Colonic mucosa (tissue), 4 donors: ENCODE measurements at regions not wholly inside any gene's neighbourhood (a gene's known extent, or its start where the extent isn't known, plus 50 kb on each side); places are given as distances from the start of the nearest gene placed in this dataset. TPM values are rescaled to one million over a fixed set of nuclear protein-coding genes. Genes with fewer than 3 reads are reported as not detected.

Experiments
- DNase-seq: peaks from one replicate; pipeline ENCODE4 v3.0.0-alpha.2; 2020
- H3K27ac ChIP-seq: fragments of 200-600 bp; one replicate; pipeline ENCODE4 v1.8.0; 2021
- H3K27me3 ChIP-seq: fragments of 200-600 bp; one replicate; pipeline ENCODE4 v1.8.0; 2021
- H3K36me3 ChIP-seq: fragments of 200-600 bp; one replicate; pipeline ENCODE4 v1.8.0; 2021
- H3K4me1 ChIP-seq: fragments of 200-600 bp; one replicate; pipeline ENCODE4 v1.8.0; 2021; ENCODE audit warnings: mild to moderate bottlenecking
- H3K4me3 ChIP-seq: fragments of 200-600 bp; one replicate; pipeline ENCODE4 v1.8.0; 2021
- H3K9ac ChIP-seq, 2 donors: one replicate each; pipeline ENCODE4 v1.7.0; 2013; ENCODE audit warnings: control low read depth in 2 of 2, low read depth in 2 of 2, low read length in 2 of 2
- H3K9me3 ChIP-seq: fragments of 200-600 bp; one replicate; pipeline ENCODE4 v1.8.0; 2021
- intact Hi-C: fragments of 100-400 bp; cut with DNase I; formaldehyde crosslinking; loops from one replicate; pipeline ENCODE4 v1.14.1; 2022
- microRNA-seq: library from miRNA; unstranded; fragments of <30 nt; microRNA quantifications from one replicate; pipeline ENCODE4, GENCODE V29; 2019
- TF ChIP-seq, protein P1 (sequence below): fragments of 200-600 bp; IDR thresholded peaks from one replicate; pipeline ENCODE4 v1.8.0; 2022; ENCODE audit warnings: antibody characterized with exemption, mild to moderate bottlenecking
- donor health status: healthy.
- donor health status: DM: no; HTN: no; CAD: no.
- donor health status: DM: no; HTN: no; CAD: no.

DNA sequence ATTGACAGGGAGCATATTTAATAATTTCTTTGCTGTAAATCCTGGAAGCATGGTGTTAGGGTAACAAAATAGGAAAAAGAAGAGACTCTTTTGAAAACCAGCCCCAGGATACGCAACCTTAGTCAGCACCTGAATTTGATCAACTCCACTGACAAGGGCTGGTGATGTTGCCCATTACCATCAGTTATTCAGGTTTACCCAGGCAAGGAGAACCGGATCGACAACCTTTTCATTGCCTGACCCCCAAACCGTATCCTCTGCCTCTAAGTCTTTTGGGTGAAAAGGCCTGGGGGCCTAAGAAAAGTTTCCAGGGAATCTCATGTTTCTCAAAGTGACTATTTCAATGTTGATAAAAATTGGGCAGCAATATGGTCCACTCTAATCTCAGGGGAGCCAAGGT lies 313.3 kb downstream of the KBTBD8 start:
- no peak for DNase-seq
- Histone ChIP-seq H3K9me3 (no peaks in the 10 kb centered on the region), H3K4me1 (no peaks in the 10 kb centered on the region), H3K27me3 (no peaks in the 10 kb centered on the region), H3K36me3 (no peaks in the 10 kb centered on the region), H3K9ac (no peak overlapping the region), H3K27ac (no peak overlapping the region), H3K4me3 (no peak overlapping the region)
- intact Hi-C loops = no loop called here
- TF ChIP-seq, protein P1, sequence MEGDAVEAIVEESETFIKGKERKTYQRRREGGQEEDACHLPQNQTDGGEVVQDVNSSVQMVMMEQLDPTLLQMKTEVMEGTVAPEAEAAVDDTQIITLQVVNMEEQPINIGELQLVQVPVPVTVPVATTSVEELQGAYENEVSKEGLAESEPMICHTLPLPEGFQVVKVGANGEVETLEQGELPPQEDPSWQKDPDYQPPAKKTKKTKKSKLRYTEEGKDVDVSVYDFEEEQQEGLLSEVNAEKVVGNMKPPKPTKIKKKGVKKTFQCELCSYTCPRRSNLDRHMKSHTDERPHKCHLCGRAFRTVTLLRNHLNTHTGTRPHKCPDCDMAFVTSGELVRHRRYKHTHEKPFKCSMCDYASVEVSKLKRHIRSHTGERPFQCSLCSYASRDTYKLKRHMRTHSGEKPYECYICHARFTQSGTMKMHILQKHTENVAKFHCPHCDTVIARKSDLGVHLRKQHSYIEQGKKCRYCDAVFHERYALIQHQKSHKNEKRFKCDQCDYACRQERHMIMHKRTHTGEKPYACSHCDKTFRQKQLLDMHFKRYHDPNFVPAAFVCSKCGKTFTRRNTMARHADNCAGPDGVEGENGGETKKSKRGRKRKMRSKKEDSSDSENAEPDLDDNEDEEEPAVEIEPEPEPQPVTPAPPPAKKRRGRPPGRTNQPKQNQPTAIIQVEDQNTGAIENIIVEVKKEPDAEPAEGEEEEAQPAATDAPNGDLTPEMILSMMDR = no peak

DNA sequence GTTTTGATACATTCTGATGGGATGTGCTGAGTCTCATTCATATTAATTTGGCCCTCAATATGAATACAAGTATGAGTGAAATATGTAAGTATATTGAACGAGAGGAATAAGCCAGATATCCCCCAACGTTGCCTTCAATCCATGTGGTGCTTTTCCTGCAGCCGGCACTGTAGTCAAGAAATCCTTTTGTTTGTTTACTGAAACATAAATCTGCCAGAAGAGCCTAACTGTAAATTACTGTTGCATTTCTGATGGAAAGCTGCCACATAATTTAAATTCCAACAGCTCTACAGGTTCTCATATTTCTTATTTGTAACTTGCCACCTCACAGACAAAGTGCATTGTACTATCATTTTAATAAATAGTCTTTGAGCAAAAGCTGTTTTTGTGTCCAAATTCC lies 314.0 kb downstream of the KBTBD8 start:
- Histone ChIP-seq H3K9ac (no peak overlapping the region), H3K9me3 (no peaks in the 10 kb centered on the region), H3K4me3 (no peak overlapping the region), H3K36me3 (no peaks in the 10 kb centered on the region), H3K27ac (no peak overlapping the region), H3K4me1 (no peaks in the 10 kb centered on the region), H3K27me3 (no peaks in the 10 kb centered on the region)
- TF ChIP-seq, protein P1 = no peak
- DNase-seq = no peak
- intact Hi-C loops = no loop called here

DNA sequence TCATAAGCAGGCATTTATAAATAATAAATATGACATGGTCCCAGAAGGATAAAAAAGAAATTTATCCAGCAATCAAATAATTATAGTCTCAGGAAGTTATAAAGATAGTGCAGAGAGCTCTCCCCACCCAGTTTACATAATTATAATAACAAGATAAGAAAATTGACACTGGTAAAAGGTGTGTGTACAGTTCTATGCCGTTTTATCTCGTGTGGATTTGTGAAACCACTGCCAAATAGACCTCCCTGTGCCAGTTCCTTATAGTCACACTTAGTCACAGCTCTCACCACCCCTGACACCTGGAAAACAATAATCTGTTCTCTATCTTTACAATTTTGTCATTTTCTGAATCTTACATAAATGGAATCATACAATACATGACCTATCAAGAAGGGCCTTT lies 320.1 kb downstream of the KBTBD8 start:
- intact Hi-C loops = no loop called here
- TF ChIP-seq, protein P1 = no peak
- Histone ChIP-seq H3K9ac (no peak overlapping the region), H3K4me3 (no peak overlapping the region), H3K27me3 (no peaks in the 10 kb centered on the region), H3K36me3 (no peaks in the 10 kb centered on the region), H3K27ac (no peak overlapping the region), H3K4me1 (no peaks in the 10 kb centered on the region), H3K9me3 (no peaks in the 10 kb centered on the region)
- no peak for DNase-seq

DNA sequence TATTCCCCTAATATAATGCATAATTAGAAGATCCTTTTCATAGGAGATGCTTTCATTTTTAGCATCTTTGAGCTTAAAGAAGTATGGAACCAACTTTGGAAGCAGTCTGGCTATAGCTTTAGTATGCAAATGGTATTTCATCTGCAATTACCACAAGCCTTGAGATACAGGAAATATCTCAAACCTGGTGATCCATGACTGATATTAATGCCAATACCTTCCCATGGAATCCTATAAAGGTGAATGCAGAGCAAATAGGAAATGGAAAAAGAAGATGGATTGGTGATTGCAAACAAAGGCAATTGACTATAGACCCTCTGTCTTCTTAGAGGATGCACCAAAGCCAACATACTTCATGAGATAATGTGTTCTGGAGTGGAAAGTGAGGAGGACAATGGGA lies 326.4 kb downstream of the KBTBD8 start:
- Histone ChIP-seq H3K27me3 (no peaks in the 10 kb centered on the region), H3K9ac (no peak overlapping the region), H3K9me3 (no peaks in the 10 kb centered on the region), H3K27ac (no peak overlapping the region), H3K4me1 (no peaks in the 10 kb centered on the region), H3K4me3 (no peak overlapping the region), H3K36me3 (no peaks in the 10 kb centered on the region)
- TF ChIP-seq, protein P1 = no peak
- DNase-seq = no peak
- intact Hi-C loops = no loop called here

Small RNAs in the stretch of these regions (microRNA-seq; reads per million reads assigned to microRNA genes)
- not detected for gene MIR4272
